ENCODE measurements at regions not wholly inside any gene's neighbourhood (a gene's known extent, or its start where the extent isn't known, plus 50 kb on each side); places are given as distances from the start of the nearest gene placed in this dataset.

DNA sequence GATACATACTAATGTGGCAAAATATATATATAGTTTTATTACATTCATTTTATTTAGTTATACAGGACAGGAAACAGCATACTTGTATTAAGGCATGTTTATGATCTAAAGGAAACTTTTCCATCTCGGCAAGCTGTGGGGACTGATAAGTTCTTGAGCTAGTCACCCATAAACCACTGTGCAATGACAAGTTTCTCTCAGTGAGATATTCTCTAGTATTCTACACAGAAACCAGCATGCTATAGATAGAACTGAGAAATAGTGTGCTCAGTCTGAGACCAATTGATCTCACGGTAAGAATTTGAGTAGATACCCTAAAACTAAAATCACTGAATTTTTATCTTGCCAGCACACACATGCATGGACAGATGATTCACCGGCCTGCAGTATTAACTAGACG, 717.6 kb upstream of the NOVA1 start:
- no peak overlapping the region for H2AFZ ChIP-seq (ENCODE audit: low read depth, low read length)
- no peaks in the 10 kb centered on the region for H4K20me1 ChIP-seq (ENCODE audit: insufficient read depth, low read length)
- no peaks in the 10 kb centered on the region for H3K36me3 ChIP-seq (ENCODE audit: insufficient read depth, low read length)
- no peaks in the 10 kb centered on the region for H3K27me3 ChIP-seq (ENCODE audit: insufficient read depth, low read length, poor library complexity)
- DNase-seq (no peak), ATAC-seq (ENCODE audit: insufficient read depth, low read depth) (no peak)
- TF ChIP-seq, protein P1, sequence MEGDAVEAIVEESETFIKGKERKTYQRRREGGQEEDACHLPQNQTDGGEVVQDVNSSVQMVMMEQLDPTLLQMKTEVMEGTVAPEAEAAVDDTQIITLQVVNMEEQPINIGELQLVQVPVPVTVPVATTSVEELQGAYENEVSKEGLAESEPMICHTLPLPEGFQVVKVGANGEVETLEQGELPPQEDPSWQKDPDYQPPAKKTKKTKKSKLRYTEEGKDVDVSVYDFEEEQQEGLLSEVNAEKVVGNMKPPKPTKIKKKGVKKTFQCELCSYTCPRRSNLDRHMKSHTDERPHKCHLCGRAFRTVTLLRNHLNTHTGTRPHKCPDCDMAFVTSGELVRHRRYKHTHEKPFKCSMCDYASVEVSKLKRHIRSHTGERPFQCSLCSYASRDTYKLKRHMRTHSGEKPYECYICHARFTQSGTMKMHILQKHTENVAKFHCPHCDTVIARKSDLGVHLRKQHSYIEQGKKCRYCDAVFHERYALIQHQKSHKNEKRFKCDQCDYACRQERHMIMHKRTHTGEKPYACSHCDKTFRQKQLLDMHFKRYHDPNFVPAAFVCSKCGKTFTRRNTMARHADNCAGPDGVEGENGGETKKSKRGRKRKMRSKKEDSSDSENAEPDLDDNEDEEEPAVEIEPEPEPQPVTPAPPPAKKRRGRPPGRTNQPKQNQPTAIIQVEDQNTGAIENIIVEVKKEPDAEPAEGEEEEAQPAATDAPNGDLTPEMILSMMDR (IDR thresholded peaks at IDR 0.05; ENCODE audit: borderline replicate concordance, extremely low read depth, low read length, poor library complexity, severe bottlenecking): no peak
- TF ChIP-seq EZH2 (IDR thresholded peaks at IDR 0.05; ENCODE audit: borderline replicate concordance, low read depth, low read length, severe bottlenecking): no peak
- no peak overlapping the region for H3K9ac ChIP-seq (ENCODE audit: low read depth, low read length)
- peaks cover 2% of the 10 kb centered on the region for H3K9me3 ChIP-seq (ENCODE audit: insufficient read depth, low read length, severe bottlenecking)
- no peak overlapping the region for H3K27ac ChIP-seq (ENCODE audit: low read length)
- no peak overlapping the region for H3K4me3 ChIP-seq (ENCODE audit: low read depth in 1 of 2, low read length in 2 of 2)
- H3K4me2 ChIP-seq (ENCODE audit: insufficient read depth, low read length): no peak overlapping the region
- H3K79me2 ChIP-seq (ENCODE audit: insufficient read depth, low read length): no peaks in the 10 kb centered on the region
- H3K4me1 ChIP-seq (ENCODE audit: insufficient read depth, low read length): no peaks in the 10 kb centered on the region

DNA sequence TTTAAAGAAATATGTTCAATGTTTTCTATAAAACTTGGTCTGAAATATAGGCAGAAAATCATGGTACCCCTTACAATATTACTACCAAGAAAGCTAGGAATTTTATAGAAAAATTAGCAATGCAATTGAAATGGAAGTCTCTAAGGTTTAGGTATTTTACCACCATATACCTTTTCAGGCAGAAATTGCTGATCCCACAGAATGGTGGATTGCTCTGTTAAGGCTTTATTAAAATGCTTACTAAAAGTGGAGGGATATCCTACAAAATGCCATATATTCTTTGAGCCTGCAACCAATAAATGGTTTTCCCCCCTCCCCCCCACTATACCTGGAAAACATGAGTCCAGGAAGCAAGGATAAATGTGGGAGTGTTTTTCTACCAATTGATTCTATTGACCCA, 718.1 kb upstream of the NOVA1 start:
- DNase-seq: no peak
- TF ChIP-seq, protein P1 (IDR thresholded peaks at IDR 0.05; ENCODE audit: borderline replicate concordance, extremely low read depth, low read length, poor library complexity, severe bottlenecking): no peak
- TF ChIP-seq EZH2 (IDR thresholded peaks at IDR 0.05; ENCODE audit: borderline replicate concordance, low read depth, low read length, severe bottlenecking): no peak
- H3K36me3 ChIP-seq (ENCODE audit: insufficient read depth, low read length): no peaks in the 10 kb centered on the region
- H3K4me3 ChIP-seq (ENCODE audit: low read depth in 1 of 2, low read length in 2 of 2): no peak overlapping the region
- H3K9me3 ChIP-seq (ENCODE audit: insufficient read depth, low read length, severe bottlenecking): peaks cover 2% of the 10 kb centered on the region
- no peak for ATAC-seq (ENCODE audit: insufficient read depth, low read depth)
- no peak overlapping the region for H3K9ac ChIP-seq (ENCODE audit: low read depth, low read length)
- H2AFZ ChIP-seq (ENCODE audit: low read depth, low read length): no peak overlapping the region
- no peak overlapping the region for H3K27ac ChIP-seq (ENCODE audit: low read length)
- no peak overlapping the region for H3K4me2 ChIP-seq (ENCODE audit: insufficient read depth, low read length)
- H4K20me1 ChIP-seq (ENCODE audit: insufficient read depth, low read length): no peaks in the 10 kb centered on the region
- H3K79me2 ChIP-seq (ENCODE audit: insufficient read depth, low read length): no peaks in the 10 kb centered on the region
- no peaks in the 10 kb centered on the region for H3K4me1 ChIP-seq (ENCODE audit: insufficient read depth, low read length)
- no peaks in the 10 kb centered on the region for H3K27me3 ChIP-seq (ENCODE audit: insufficient read depth, low read length, poor library complexity)

DNA sequence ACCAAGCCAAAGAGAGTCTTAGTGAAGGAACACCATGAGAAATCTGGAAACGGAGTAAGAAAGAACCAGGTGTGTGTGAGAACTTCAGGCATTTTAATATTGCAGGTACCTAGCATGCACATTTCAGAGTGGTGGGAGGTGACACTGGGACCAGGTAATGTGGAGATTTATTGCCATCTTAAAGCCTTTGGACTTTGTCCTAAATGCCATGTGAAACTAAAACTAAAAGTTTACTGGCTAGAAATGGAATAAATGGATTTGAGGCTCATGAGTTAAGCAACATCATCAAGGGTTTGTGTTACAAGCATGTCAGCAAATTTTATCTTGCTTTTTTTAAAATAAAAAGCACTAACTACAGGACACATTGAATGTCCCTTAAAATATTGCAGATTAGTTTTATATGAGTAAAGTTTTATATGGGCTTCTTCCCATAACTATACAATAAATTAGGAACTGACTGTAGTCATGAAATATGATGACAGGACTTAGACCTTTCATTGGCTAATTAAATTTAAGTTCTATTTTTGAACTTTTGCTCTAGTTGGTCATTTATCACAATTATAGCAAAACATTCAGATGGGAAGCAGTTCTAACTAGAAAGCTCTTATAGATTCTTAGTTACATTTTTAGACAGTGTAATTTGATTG, 721.1 kb upstream of the NOVA1 start:
- Histone ChIP-seq H3K79me2 (ENCODE audit: insufficient read depth, low read length) (no peaks in the 10 kb centered on the region), H3K27ac (ENCODE audit: low read length) (no peak overlapping the region), H2AFZ (ENCODE audit: low read depth, low read length) (no peak overlapping the region), H4K20me1 (ENCODE audit: insufficient read depth, low read length) (no peaks in the 10 kb centered on the region), H3K9me3 (ENCODE audit: insufficient read depth, low read length, severe bottlenecking) (no peaks in the 10 kb centered on the region), H3K4me3 (ENCODE audit: low read depth in 1 of 2, low read length in 2 of 2) (no peak overlapping the region), H3K36me3 (ENCODE audit: insufficient read depth, low read length) (no peaks in the 10 kb centered on the region), H3K4me1 (ENCODE audit: insufficient read depth, low read length) (no peaks in the 10 kb centered on the region), H3K9ac (ENCODE audit: low read depth, low read length) (no peak overlapping the region), H3K4me2 (ENCODE audit: insufficient read depth, low read length) (no peak overlapping the region), H3K27me3 (ENCODE audit: insufficient read depth, low read length, poor library complexity) (no peaks in the 10 kb centered on the region)
- no peak for TF ChIP-seq EZH2 (IDR thresholded peaks at IDR 0.05; ENCODE audit: borderline replicate concordance, low read depth, low read length, severe bottlenecking)
- TF ChIP-seq, protein P1 (IDR thresholded peaks at IDR 0.05; ENCODE audit: borderline replicate concordance, extremely low read depth, low read length, poor library complexity, severe bottlenecking): no peak
- ATAC-seq (ENCODE audit: insufficient read depth, low read depth) (no peak), DNase-seq (no peak)
